ENCODE measurements at regions not wholly inside any gene's neighbourhood (a gene's known extent, or its start where the extent isn't known, plus 50 kb on each side); places are given as distances from the start of the nearest gene placed in this dataset.

DNA sequence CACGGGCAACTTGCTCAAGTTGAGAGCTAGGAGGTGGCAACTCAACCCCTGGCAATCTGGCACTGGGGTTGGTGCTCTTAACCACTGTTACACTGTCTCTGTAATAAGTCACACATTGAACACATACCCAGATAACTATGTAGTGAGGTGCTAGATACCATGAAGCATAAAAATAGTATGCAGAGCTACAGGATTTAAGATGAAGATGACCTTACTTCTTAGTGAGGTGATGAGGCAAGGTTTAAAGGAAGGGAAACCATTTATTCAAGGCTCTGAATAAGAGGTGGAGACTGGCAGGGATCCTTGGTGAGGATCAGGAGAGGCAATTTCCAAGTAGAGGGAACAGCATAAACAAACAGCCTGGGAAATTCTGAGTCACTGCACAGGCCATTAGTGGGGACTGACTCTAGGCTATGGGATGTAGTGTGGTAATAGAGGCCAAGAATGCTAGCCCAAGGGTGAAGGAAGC is 67.6 kb upstream of the NR3C1 start:
- TF ChIP-seq EZH2phosphoT487 (IDR thresholded peaks at IDR 0.05; ENCODE audit: borderline replicate concordance) (no peak), CTCF (conservative IDR thresholded peaks at IDR 0.05; ENCODE audit: low read length) (no peak)
- Histone ChIP-seq H3K9me3 (ENCODE audit: insufficient read depth, low read depth, low read length) (no peaks in the 10 kb centered on the region), H3K9ac (ENCODE audit: low read depth, low read length, poor library complexity, severe bottlenecking) (no peak overlapping the region), H3K4me2 (ENCODE audit: low read depth, low read length, poor library complexity, severe bottlenecking) (no peak overlapping the region), H3K79me2 (ENCODE audit: insufficient read depth, low read length) (no peaks in the 10 kb centered on the region), H3K4me3 (ENCODE audit: low read length, poor library complexity, severe bottlenecking) (no peak overlapping the region), H3K27me3 (ENCODE audit: insufficient read depth, low read length, poor library complexity, severe bottlenecking) (no peaks in the 10 kb centered on the region), H2AFZ (ENCODE audit: low read length) (no peak overlapping the region), H3F3A (ENCODE audit: low read depth) (no peaks in the 10 kb centered on the region), H4K20me1 (ENCODE audit: insufficient read depth, low read length, poor library complexity, severe bottlenecking) (no peaks in the 10 kb centered on the region), H3K4me1 (ENCODE audit: insufficient read depth, low read length, poor library complexity, severe bottlenecking) (no peaks in the 10 kb centered on the region), H3K9me2 (replicated peaks; ENCODE audit: low read depth, low read length) (no peaks in the 10 kb centered on the region), H3K36me3 (ENCODE audit: insufficient read depth, low read length) (no peaks in the 10 kb centered on the region)

GRCh38 chr5:143470120-143470519 is 66.6 kb upstream of the NR3C1 start:
- Histone ChIP-seq H3F3A (ENCODE audit: low read depth) (no peaks in the 10 kb centered on the region), H3K4me3 (ENCODE audit: low read length, poor library complexity, severe bottlenecking) (no peak overlapping the region), H3K9ac (ENCODE audit: low read depth, low read length, poor library complexity, severe bottlenecking) (no peak overlapping the region), H3K79me2 (ENCODE audit: insufficient read depth, low read length) (no peaks in the 10 kb centered on the region), H3K36me3 (ENCODE audit: insufficient read depth, low read length) (no peaks in the 10 kb centered on the region), H3K4me1 (ENCODE audit: insufficient read depth, low read length, poor library complexity, severe bottlenecking) (no peaks in the 10 kb centered on the region), H3K27me3 (ENCODE audit: insufficient read depth, low read length, poor library complexity, severe bottlenecking) (no peaks in the 10 kb centered on the region), H2AFZ (ENCODE audit: low read length) (no peak overlapping the region), H3K9me3 (ENCODE audit: insufficient read depth, low read depth, low read length) (no peaks in the 10 kb centered on the region), H4K20me1 (ENCODE audit: insufficient read depth, low read length, poor library complexity, severe bottlenecking) (no peaks in the 10 kb centered on the region), H3K4me2 (ENCODE audit: low read depth, low read length, poor library complexity, severe bottlenecking) (no peak overlapping the region), H3K9me2 (replicated peaks; ENCODE audit: low read depth, low read length) (no peaks in the 10 kb centered on the region)
- TF ChIP-seq CTCF (conservative IDR thresholded peaks at IDR 0.05; ENCODE audit: low read length) (no peak), EZH2phosphoT487 (IDR thresholded peaks at IDR 0.05; ENCODE audit: borderline replicate concordance) (no peak)

GRCh38 chr5:143469125-143469524 is 65.6 kb upstream of the NR3C1 start:
- H3K36me3 ChIP-seq (ENCODE audit: insufficient read depth, low read length) = no peaks in the 10 kb centered on the region
- no peaks in the 10 kb centered on the region for H3K27me3 ChIP-seq (ENCODE audit: insufficient read depth, low read length, poor library complexity, severe bottlenecking)
- H3K4me1 ChIP-seq (ENCODE audit: insufficient read depth, low read length, poor library complexity, severe bottlenecking) = no peaks in the 10 kb centered on the region
- H2AFZ ChIP-seq (ENCODE audit: low read length) = no peak overlapping the region
- H4K20me1 ChIP-seq (ENCODE audit: insufficient read depth, low read length, poor library complexity, severe bottlenecking) = no peaks in the 10 kb centered on the region
- no peaks in the 10 kb centered on the region for H3K79me2 ChIP-seq (ENCODE audit: insufficient read depth, low read length)
- H3F3A ChIP-seq (ENCODE audit: low read depth) = no peaks in the 10 kb centered on the region
- no peaks in the 10 kb centered on the region for H3K9me2 ChIP-seq (replicated peaks; ENCODE audit: low read depth, low read length)
- TF ChIP-seq CTCF (conservative IDR thresholded peaks at IDR 0.05; ENCODE audit: low read length) = no peak
- TF ChIP-seq EZH2phosphoT487 (IDR thresholded peaks at IDR 0.05; ENCODE audit: borderline replicate concordance) = no peak
- H3K4me3 ChIP-seq (ENCODE audit: low read length, poor library complexity, severe bottlenecking) = no peak overlapping the region
- H3K9me3 ChIP-seq (ENCODE audit: insufficient read depth, low read depth, low read length) = no peaks in the 10 kb centered on the region
- no peak overlapping the region for H3K9ac ChIP-seq (ENCODE audit: low read depth, low read length, poor library complexity, severe bottlenecking)
- no peak overlapping the region for H3K4me2 ChIP-seq (ENCODE audit: low read depth, low read length, poor library complexity, severe bottlenecking)
